ENCODE measurements at regions not wholly inside any gene's neighbourhood (a gene's known extent, or its start where the extent isn't known, plus 50 kb on each side); places are given as distances from the start of the nearest gene placed in this dataset.
A peak's percentile ranks its signal among the peaks of the same experiment; 100 is the strongest.

GRCh38 chr2:193368615-193369014, 1173.9 kb upstream of the TMEFF2 start (continued):
- TF ChIP-seq RXRA (IDR thresholded peaks at IDR 0.05; ENCODE audit: insufficient read depth, low read depth, low read length): no peak

- Histone ChIP-seq H4K5ac (ENCODE audit: insufficient read length, low read depth, low read length) (no peak overlapping the region), H2BK12ac (ENCODE audit: low read depth, low read length) (no peak overlapping the region), H2AK5ac (ENCODE audit: low read depth, low read length) (no peak overlapping the region), H3K4me3 (ENCODE audit: extremely low read depth in 1 of 4, insufficient read depth in 2 of 4, low read depth in 3 of 4, low read length in 4 of 4) (no peak overlapping the region), H3K79me1 (ENCODE audit: low read depth, low read length) (no peaks in the 10 kb centered on the region), H2BK120ac (replicated peaks; ENCODE audit: low read depth, low read length) (no peak overlapping the region), H4K20me1 (replicated peaks in 1 of 2; ENCODE audit: control insufficient read depth in 1 of 2, insufficient read depth in 2 of 2, low read length in 2 of 2) (no peaks in the 10 kb centered on the region), H2AFZ (ENCODE audit: low read length) (peak overlapping the region; percentile 27; the same call in 1 of the 2 replicates), H2BK20ac (ENCODE audit: low read length) (no peak overlapping the region), H3K36me3 (ENCODE audit: control insufficient read depth in 2 of 4, insufficient read depth in 4 of 4, low read length in 3 of 4) (no peaks in the 10 kb centered on the region), H3K18ac (ENCODE audit: extremely low read depth, low read length) (no peak overlapping the region), H3K4me2 (ENCODE audit: insufficient read depth in 1 of 2, low read depth in 2 of 2, low read length in 2 of 2) (no peak overlapping the region), H2BK5ac (ENCODE audit: low read depth, low read length) (no peak overlapping the region), H3K23ac (ENCODE audit: insufficient read length) (no peak overlapping the region), H3K14ac (ENCODE audit: insufficient read length) (no peak overlapping the region), H3K4me1 (replicated peaks in 1 of 4; ENCODE audit: control insufficient read depth in 3 of 4, insufficient read depth in 4 of 4, low read length in 3 of 4) (no peaks in the 10 kb centered on the region), H3K56ac (replicated peaks; ENCODE audit: insufficient read length, low read depth, low read length) (no peak overlapping the region), H3K4ac (replicated peaks; ENCODE audit: insufficient read length, low read depth, low read length) (no peak overlapping the region), H3K27me3 (replicated peaks in 1 of 4; ENCODE audit: control insufficient read depth in 3 of 4, extremely low read depth in 1 of 4, insufficient read depth in 3 of 4, low read length in 3 of 4) (no peaks in the 10 kb centered on the region), H3K9ac (replicated peaks in 1 of 4; ENCODE audit: extremely low read depth in 1 of 4, low read depth in 3 of 4, low read length in 3 of 4) (no peak overlapping the region; a peak in 1 of 7 replicates), H4K91ac (replicated peaks; ENCODE audit: insufficient read length, low read length) (no peak overlapping the region), H3K23me2 (ENCODE audit: low read depth, low read length) (no peaks in the 10 kb centered on the region), H3K27ac (ENCODE audit: low read depth, low read length) (no peak overlapping the region), H4K8ac (ENCODE audit: extremely low read depth, insufficient read depth, low read length) (no peak overlapping the region), H2BK15ac (ENCODE audit: low read length) (no peak overlapping the region), H3K79me2 (ENCODE audit: control insufficient read depth in 1 of 2, insufficient read depth in 2 of 2, low read length in 2 of 2) (no peaks in the 10 kb centered on the region), H3K9me3 (ENCODE audit: insufficient read depth in 2 of 2, low read depth in 1 of 2, low read length in 1 of 2) (no peaks in the 10 kb centered on the region)
- no peak for FAIRE-seq
- CTCF ChIA-PET (ENCODE audit: partially characterized antibody): no interaction called here
- DNase-seq (ENCODE audit: low read depth in 1 of 2, low spot score in 2 of 2): no peak
- POLR2A ChIA-PET (ENCODE audit: partially characterized antibody): no interaction called here
- 88% methylated on average over 4 of the region's 4 CpGs; no CpG with 5 or more reads in 1 of the 2 experiments for WGBS, 2 experiments (ENCODE audit: extremely low coverage in 1 of 2, insufficient coverage in 1 of 2, insufficient read length in 1 of 2, insufficient replicate concordance in 2 of 2, low coverage in 1 of 2, low lambda C conversion rate in 2 of 2, missing lambda C conversion rate in 1 of 2)
- TF ChIP-seq ZNF274 (IDR thresholded peaks at IDR 0.05; ENCODE audit: borderline replicate concordance, extremely low read depth, low read length): no peak
- no peak for TF ChIP-seq BRCA1 (IDR thresholded peaks at IDR 0.05; ENCODE audit: low read depth, low read length)
- TF ChIP-seq MAFK (IDR thresholded peaks at IDR 0.05; ENCODE audit: low read depth, low read length): no peak
- TF ChIP-seq RXRA (IDR thresholded peaks at IDR 0.05; ENCODE audit: insufficient read depth, low read depth, low read length): no peak
- TF ChIP-seq JUN (IDR thresholded peaks at IDR 0.05; ENCODE audit: low read depth, low read length): no peak
- no peak for TF ChIP-seq CEBPB (IDR thresholded peaks at IDR 0.05; ENCODE audit: low read depth, low read length)
- TF ChIP-seq TAF1 (IDR thresholded peaks at IDR 0.05; ENCODE audit: low read depth, low read length): no peak
- TF ChIP-seq POU5F1 (IDR thresholded peaks at IDR 0.05; ENCODE audit: low read depth, low read length): no peak
- no peak for TF ChIP-seq TCF12 (IDR thresholded peaks at IDR 0.05; ENCODE audit: low read depth, low read length)
- TF ChIP-seq EZH2 (IDR thresholded peaks at IDR 0.05; ENCODE audit: low read depth, low read length, severe bottlenecking): no peak
- TF ChIP-seq TBP (IDR thresholded peaks at IDR 0.05; ENCODE audit: low read depth, low read length): no peak
- TF ChIP-seq KDM1A (IDR thresholded peaks at IDR 0.05; ENCODE audit: borderline replicate concordance, low read length): no peak
- TF ChIP-seq PHF8 (conservative IDR thresholded peaks at IDR 0.05; ENCODE audit: low read depth, low read length): no peak
These were observed 1162.8 kb upstream of the TMEFF2 start for GRCh38 chr2:193357508-193357907.
